Activated naive CD4-positive, alpha-beta T cell (primary cell): ENCODE measurements at regions not wholly inside any gene's neighbourhood (a gene's known extent, or its start where the extent isn't known, plus 50 kb on each side); places are given as distances from the start of the nearest gene placed in this dataset.
"Not testable (repeated sequence)": the region's sequence is repeated elsewhere in the genome, so short reads cannot be mapped to it uniquely, and the experiment has no call there.

Experiments used
- DNase-seq, 4 experiments: peaks; one replicate each; lab custom pipeline; 2025; lab: John Stamatoyannopoulos, UW

GRCh38 chr14:50018201-50018932 lies 98.0 kb downstream of the VCPKMT start:
- DNase-seq = no peak

DNA sequence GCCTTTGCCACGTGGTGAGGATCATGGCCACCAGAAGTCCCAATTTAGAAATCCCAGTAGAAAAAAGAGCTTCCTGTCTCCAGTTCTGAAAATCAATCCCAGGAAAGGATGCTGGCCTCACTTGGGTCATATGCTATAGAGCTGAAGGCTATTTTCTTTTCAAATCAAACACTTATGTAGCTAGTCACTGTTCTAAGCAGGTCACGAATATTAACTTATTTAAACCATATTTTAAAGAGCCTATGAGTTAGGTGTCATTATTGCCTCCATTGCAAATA lies 97.5 kb downstream of the VCPKMT start:
- DNase-seq = no peak

DNA sequence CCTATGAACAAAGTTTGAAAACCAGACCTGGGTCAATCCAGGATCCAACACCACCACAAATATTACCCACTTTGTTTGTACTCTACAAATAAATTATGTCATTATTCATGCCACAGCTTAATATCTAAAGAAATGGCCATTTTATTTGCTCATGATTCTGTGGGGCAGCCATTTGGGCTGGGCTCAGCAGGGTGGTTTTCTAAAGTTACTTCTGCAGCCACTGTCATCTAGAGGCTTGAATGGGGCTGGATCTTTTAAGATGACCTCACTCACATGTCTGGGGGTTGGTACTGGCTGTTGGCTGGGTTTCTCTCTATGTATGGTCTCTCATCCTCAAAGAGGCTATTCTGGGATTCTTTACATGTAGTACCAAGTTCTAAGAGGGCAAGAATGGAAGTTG lies 96.2 kb downstream of the VCPKMT start:
- DNase-seq = no peak

- no peak for DNase-seq
Observed at GRCh38 chr14:50020799-50021198, 95.6 kb downstream of the VCPKMT start.

GRCh38 chr14:50021261-50022031 lies 94.9 kb downstream of the VCPKMT start:
- no peak for DNase-seq

GRCh38 chr14:50022661-50023060 lies 93.7 kb downstream of the VCPKMT start:
- no peak for DNase-seq

- no peak for DNase-seq
Observed at GRCh38 chr14:50023671-50024490, 92.5 kb downstream of the VCPKMT start.

- DNase-seq = no peak
Observed at GRCh38 chr14:50025073-50025472, 91.3 kb downstream of the VCPKMT start.

DNA sequence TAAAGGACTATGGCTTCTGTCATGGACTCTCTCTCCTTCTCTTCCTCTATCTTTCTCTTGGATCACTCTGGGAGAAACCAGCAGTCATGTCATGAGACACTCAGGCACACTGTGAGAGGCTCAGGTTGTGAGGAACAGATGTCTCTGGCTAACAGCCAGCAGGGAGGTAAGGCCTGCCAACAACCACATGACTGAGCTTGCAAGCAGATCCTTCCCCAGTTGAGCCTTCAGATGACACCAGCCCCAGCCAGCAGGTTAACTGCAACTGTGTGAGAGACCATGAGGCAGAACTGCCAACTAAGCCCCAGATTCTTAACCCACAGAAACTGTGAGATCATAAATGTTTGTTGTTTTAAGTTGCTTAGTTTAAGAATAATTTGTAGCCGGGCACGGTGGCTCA lies 90.6 kb downstream of the VCPKMT start:
- DNase-seq = no peak

GRCh38 chr14:50026396-50026795 lies 90.0 kb downstream of the VCPKMT start:
- no peak for DNase-seq

DNA sequence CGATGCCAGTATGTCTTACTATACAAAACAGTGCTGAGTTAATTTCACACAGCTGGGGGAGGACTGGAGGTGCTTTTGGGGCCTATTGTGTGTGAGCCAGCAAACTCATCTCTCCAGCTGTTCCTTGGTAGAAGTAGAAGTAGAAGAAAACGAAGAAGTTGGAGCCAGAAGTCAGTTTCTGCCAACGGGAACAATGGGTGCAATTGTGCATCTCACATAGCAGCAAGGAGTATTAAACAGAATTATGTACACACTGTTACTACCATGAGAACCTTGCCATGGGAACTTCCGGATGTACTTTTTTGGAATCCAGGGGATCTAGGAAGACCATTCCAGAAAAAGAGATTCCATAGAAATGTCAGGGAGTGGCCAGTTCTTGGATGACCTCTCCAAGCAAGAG lies 88.6 kb downstream of the VCPKMT start:
- no peak for DNase-seq

DNA sequence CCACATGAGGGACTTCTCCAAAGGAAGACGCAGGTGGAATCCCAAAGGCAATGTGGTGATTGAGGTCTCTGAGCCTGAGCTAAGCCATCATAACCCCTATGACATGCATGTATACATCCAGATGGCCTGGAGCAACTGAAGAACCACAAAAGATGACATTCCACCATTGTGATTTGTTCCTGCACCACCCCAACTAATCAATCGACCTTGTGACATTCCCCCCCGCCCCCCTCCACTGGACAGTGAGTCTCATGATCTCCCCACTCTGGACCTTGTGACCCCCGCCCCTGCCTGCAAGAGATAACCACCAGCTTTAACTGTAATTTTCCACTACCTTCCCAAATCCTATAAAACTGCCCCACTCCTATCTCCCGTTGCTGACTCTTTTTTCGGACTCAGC lies 87.9 kb downstream of the VCPKMT start:
- no peak for DNase-seq

DNA sequence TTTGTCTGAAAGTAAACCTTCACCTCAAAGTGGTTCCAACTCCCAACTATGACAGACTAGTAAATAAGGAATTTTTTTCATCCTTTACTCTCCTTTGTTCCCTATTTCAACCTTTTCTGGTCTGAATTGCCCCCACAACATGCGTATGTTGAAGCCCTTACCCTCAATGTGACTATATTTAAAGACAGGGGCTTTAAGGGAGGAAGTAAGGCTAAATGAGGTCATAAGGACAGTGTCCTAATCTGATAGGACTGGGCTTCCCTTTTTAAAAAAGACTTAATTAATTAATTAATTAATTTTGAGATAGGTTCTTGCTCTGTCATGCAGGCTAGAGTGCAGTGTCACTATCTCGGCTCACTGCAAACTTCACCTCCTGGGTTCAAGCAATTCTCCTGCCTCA lies 86.3 kb downstream of the VCPKMT start:
- DNase-seq = no peak

DNA sequence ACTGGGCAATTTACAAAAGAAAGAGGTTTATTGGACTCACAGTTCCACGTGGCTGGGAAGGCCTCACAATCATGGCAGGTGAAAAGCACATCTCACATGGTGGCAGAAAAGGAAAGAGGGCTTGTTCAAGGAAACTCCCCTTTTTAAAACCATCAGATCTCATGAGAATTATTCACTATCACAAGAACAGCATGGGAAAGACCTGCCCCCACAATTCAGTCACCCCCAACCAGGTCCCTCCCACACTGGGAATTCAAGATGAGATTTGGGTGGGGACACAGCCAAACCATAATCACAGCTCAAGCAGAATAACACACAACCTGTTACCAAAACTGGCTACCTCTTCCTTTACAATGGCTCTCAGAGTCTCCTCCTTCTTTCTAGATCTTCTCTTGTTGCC lies 85.5 kb downstream of the VCPKMT start:
- not testable (repeated sequence) for DNase-seq

- no peak for DNase-seq
Observed at GRCh38 chr14:50031602-50032313, 84.6 kb downstream of the VCPKMT start.

DNA sequence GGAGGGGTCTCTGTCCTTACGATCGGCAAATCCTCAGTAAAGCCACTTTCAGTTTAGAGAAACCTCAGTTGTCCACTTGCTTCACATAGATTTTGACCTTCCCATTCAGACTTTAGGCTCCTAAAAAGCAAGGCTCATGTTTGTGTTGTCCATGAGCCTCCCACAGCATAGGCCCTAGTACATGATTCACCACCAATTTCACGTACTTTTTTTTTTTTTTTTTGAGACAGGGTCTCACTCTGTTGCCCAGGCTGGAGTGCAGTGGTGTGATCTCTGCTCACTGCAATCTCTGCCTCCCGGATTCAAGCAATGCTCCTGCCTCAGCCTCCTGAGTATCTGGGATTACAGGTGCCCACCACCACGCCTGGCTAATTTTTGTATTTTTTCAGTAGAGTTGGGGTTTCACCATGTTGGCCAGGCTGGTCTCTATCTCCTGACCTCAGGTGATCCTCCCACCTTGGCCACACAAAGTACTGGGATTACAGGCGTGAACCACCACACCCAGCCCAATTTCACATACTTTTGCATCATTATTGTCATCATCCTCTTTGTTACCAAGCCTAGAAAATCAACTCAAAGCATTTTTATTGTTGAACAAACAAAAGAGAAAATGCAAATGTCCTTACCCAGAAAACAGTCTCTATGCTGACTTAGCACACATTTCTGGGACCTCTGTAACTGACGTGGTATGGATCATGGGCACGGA lies 83.8 kb downstream of the VCPKMT start:
- DNase-seq = not testable (repeated sequence)

- DNase-seq = no peak
Observed at GRCh38 chr14:50035214-50035613, 81.2 kb downstream of the VCPKMT start.

DNA sequence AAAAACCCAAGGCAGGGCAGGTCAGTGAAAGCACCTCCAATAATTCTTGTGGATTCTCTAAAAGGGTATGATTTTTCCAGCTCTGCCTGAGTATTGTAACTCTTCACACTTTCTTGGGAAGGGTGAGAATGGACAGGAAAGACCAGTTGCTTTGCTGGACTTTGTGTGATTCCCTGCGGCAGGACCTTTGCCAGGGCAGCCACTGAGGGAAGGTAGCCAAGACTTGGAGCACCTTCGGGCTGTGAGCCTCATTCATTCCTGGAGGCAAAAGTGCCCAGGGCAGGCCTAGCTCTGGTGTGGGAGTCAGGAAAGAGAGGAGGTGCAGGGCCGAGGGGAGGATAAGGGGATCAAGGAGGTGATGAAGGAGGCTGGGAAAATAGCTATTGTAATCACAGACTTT lies 80.2 kb downstream of the VCPKMT start:
- no peak for DNase-seq

- no peak for DNase-seq
Observed at GRCh38 chr14:50036637-50037036, 79.7 kb downstream of the VCPKMT start.

DNA sequence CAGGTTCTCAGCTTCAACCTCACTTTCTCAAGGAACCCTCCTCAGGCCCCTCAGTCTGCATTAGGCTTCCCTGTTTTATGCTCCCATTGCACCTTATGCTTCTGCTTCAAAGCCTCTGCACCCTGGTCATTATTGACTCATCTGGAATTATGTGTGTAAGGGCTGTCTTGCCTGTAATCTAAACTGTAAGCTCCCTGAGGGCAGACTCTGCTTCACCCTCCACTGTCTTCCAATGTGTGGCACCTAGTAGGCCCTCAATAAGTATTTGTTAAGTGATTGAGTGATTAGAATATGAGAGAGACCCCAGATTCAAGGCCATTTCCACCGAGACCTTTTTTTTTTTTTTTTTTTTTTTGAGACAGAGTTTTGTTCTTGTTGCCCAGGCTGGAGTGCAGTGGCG lies 79.1 kb downstream of the VCPKMT start:
- DNase-seq = no peak

GRCh38 chr14:50037852-50038251 lies 78.5 kb downstream of the VCPKMT start:
- DNase-seq = no peak
